SKM-1 treated with dmso at 0.1 percent for 144 hours (cell line): ENCODE measurements at regions not wholly inside any gene's neighbourhood (a gene's known extent, or its start where the extent isn't known, plus 50 kb on each side); places are given as distances from the start of the nearest gene placed in this dataset.

Source experiments
- DNase-seq: peaks from one replicate; lab custom pipeline; 2025; ENCODE audit not compliant: unreplicated experiment; lab: John Stamatoyannopoulos, UW

DNA sequence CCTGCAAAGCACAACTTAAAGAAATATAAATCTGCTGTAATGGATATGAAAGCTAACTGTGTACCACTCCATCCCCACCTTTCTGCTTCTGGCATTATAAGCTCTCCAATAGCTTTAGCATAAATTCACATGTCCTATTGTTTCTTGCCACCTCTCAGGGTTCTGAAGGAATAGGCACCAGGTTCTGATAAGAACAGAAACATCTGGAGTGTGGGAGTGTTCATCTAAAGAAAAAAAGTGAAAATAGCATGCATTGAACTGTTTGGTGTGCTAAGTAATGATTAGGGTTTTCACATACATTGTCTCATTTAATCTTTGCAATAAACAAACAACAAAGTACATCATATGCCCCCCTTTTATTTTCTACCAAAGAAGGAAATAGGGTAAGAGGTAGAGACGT, 72.3 kb downstream of the FAM76B start:
- no peak for DNase-seq

DNA sequence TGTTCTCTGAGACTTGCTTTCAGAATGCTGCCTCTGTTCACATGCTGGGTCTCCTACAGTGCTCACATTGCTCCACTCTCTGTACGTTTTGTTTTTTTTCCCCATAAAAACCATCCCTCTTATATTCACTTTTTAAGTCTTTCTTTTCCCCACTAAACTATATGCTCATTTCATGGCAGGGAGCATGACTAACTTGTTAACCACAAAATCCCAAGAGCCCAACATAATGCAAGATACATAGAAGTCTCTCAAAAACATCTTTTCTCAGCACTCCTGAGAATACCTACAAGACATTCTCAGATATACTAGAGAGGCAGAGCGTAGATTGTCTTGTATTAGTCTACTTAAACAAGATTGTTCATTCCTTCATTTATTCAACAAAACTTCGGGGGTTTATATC, 73.3 kb downstream of the FAM76B start:
- DNase-seq, result no peak

DNA sequence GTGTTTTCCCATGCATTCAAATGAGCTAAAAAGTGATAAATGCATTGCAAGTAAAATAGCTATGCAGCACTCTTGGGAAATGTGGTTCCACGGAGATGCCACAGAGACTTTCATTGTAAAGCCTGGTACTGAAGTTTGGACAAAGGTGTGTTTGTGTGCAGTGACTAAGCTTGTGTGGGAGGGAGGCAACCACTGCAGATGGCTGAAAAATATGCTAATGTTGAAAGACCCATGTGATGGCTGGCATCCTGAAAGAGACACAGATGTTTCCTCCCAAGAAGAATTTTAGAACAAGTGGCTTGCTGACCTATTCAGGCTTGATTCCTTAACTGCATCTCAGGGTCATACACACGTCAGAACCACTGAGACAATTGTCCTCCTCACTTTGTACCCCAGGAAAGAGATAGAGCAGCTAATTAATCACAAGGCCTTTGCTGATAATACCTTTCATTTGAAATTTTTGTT, 73.8 kb downstream of the FAM76B start:
- no peak for DNase-seq

DNA sequence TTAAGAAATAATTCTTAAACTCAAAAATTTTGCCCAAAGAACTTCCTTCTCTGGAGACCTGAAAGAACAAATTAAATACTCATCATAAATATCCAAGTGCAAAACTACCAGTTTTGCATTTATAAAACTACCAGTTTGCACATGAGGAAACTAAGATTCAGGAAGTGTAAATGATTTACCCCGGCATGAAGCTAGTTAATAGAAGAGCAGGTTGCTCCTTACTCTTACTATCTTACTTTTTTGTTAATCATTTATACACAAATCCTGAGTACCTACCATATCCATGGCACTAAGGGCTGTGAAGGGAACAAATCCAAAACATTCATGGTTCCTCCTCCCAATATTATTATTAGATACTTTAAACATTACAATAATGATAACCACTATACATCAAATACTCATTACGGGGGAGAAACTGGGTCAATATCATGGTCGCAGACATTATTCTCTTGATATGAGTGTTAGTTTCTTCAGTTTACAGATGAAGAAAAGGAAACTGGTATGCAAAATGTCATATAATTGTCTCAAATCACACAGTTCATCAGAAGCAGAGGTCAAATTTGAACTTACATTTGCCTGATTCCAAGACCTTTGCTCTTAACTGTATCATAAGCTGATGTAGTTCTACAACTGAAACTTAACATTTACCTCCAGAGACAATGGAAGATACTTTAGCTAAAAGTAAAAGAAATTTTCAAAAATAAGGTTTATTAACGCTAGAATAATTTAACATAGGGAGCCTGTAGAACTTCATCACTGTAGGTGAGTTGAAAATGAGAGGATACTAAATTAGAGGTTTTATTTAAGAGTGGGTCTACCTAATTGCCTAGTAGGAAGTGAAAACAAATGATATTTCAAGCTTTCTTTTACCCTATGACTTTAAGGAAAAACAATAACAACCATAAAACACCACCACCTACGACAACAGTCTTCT, 74.5 kb downstream of the FAM76B start:
- DNase-seq, result no peak

DNA sequence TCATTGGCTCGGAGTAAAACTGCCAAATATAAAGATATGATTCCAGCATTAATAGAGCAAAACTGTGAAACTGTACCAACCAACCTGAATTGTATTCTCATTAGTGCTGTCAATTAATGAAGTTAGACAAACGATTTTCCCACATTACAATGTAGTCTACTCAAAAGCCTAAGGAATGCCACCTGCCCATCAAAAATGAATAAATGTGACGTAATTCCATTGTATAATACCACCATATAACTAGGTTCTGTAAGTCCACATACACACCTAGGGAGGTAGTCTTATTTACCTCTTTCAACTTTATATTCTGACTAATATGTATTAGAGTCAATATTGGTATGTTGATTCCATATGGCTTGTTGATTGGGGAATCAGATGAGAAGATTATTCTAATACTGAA, 76.2 kb downstream of the FAM76B start:
- DNase-seq, result no peak

DNA sequence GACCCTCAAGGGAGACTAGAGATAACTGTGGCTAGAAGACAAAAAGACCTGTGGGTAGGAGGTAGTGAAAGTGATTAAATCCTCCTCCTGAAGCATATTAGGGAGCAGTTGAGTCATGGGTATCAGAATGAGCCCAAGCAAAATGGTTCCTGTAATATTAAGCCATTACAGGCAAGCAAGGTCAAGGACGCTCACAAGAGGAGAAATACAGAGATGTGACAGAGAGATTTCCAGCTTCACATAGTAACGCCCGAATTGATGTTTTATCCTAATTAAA, 77.7 kb downstream of the FAM76B start:
- DNase-seq, result no peak

DNA sequence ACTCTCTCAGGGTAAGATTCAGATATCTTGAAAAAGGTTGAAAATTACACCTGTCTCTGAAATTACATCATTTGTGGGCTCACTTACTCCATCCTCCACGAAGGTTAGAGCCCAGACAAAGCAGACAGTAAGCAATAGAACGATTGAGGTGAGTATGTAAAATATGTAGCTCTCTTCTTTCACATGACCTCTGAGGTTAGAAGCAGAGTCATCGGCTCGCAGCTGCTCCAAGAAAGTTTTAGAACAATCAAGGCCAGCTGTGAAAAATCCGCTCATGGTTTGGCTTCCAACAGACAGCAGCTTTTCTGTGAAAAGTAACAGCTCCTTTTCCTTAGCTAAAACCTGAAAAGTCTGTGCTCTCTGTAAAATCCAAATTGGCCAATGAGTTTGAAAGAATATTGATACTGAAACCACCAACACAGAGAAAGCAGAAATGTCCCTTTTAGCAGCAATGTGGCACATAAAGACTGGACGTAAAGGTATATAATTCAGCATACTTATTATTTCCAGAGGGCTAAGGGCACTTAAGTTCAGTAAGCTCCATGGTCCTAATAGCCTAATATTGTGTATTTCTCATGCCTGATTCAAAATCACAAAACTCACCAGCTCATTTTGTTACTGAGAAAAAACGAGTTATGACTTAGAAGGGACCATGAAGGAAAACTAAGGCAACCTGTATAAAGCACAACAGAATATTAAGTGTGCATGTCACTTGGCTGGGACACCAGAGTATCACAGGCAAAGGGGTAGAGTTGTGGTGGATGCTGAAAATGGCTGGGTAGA, 78.2 kb downstream of the FAM76B start:
- DNase-seq, result no peak

DNA sequence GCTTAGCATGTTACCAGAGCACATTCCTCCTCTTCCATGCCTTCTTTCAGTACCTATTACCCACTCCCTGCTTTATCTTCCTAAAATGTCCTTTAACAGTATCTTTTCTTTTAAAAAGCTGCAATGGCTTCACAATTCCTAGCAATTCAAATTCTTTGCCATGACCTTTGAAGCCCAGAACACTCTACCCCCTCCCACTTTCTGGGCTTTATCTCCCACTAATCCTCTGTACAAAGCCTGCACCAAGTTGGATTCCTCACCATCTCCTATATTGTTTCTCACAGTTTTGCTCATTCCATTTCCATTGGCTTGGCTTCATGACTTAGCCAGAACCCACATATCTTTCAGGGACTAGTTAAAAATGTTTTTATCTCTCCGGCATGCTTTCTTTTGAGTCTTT, 80.9 kb downstream of the FAM76B start:
- no peak for DNase-seq

DNA sequence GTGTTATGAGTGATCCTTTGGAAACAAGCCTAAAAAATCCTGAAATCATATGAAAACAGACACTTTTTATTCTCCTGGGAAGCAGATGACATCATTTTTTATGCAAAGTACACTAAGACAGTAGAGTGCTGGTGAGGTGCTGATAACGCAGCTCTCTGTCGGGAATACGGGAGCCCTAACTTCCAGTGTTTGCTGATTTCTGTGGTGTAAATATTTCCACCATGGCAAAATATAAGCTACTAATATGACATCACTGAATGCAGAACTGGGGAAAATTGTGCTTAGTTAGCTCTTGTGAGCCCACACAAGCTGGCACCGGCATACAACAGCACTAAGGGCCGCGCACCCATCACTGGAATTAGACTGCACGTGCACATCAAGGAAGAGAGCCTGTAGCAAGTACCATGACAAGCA, 82.6 kb downstream of the FAM76B start:
- DNase-seq, result no peak

DNA sequence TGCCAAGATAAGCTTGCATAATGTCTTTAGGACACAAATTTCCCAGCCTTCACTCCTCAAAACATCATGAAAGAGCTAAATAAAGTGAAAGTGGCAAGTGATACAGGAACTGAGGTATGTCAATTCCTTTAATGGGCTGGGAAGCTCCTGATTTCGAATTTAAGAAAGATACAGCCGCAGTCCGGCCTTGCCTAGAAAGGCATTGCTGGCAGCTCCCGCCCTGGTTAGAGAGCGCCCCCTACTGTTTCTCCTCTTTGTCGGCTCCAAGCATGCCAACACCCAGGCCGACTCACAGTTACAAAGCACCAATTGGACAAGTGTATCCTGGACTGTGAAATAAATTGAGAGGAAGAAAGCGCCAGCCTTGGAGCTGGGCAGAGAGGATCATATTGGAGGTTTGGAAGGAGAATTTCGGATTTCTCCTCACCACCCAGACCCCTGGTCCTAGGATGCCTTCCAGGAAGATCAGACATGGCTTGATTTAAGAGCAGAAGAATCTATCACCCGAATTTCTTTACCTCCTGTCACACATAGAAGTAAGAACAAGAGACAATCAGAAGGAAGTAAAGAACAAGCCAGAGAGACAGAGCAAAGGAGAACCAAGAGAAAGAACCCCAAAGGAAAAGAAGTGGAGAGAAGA, 84.0 kb downstream of the FAM76B start:
- DNase-seq, result peak; percentile 79

DNA sequence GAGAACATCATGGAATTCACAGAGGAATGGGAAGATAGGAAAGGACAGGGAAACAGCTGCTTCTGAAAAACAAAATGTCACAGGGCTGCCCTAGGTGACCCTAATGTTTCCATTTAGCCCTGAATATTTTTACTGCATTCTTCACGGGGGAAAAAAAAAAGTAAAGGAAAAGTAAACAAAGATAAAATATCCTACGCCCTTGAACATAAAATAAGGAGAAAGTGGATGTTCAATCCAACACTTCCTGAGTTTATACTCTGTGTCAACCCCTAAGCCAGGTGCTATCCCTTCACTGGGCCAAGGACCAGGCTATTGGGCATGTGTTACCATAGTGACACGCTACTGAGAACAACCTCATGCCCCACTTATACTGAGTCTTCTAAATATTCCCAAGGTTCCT, 84.7 kb downstream of the FAM76B start:
- no peak for DNase-seq

DNA sequence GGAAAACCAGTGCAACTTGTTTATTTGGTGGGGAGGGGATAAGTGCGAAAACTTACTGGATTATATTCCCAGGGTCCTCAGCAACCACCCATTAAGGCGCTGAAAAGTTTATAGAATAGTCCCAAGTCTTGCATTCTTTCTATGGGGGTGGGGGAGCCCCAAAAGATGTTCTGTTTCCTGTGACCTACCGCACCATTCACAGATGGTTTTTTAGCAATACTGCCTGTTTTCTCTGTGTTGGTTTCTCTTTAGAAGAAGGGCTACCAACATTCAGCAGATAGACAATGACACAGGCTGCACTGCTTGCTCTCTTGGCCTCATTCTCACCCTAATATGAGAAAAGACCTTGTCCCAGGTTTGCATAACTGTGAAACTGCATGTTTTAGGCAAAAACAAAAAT, 86.5 kb downstream of the FAM76B start:
- no peak for DNase-seq

DNA sequence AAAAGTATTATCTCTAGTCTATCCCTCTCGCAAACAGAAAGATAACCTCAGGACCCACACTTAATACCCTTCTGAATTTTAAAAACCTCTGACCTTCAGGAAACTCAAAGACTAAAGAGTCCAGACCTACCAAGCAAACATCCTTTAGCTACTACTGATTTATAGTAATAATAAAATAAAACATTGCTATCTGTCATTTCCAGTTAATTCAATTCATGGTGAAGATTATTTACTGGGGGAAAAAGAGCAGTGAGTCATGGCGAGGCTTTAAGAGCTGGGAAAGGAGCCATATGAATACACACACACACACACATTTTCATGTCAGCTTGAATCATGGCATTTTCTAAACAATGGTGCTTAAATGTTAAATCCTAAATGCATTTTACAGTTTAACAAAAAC, 87.1 kb downstream of the FAM76B start:
- no peak for DNase-seq

DNA sequence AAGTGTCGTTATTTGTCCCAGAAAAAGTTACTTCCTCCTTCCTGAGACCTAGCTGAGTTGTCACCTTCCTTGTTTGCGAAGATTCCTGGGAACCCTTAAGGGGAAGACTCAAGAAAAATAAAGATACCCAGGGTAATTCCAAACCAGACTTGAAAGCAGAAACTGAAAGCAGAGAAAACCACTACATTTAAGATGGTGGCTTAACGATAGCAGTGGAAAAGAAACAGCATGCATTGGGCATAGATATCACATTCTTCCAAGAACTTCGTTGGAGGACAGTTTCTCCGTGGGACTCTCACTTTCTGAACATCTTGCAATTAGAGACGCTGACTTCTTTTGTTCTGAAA, 89.1 kb downstream of the FAM76B start:
- DNase-seq, result no peak

DNA sequence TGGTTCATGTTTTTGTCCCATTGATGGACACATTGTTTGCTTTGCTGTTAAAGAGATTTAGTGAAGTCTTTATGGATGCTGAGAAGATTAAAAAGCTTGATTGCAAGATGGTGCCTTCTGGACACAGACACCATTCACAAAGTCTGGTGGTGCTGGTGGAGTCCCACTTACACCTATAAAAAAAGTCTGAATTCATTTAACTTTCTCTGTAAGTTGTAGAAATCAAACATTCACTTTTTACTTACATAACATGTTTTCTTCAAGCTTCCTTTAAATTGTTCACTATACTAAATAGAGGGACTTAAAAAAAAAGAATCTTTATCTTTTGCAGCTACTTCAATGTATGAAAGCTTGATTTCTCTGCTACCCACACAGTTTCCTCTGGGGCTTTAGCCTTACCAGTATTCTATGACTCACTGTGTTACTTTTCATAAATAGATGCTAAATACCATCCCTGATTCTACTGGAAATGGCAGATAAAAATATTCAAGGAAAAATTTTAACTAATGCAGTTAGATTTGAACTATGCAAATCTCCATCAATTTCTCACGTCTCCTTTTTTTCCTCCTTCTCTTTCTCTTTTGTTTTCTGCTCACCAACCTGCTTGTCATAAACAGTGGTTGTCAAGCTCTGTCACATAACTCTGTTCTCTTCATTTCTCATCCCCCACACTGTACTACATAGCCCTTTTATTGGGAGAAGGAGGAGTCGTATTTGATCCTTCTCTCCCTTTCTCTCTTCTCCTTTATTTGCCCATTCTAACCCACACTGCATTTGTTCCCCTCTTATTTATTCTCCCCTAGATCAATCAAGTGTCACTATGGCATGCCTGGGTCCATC, 89.7 kb downstream of the FAM76B start:
- no peak for DNase-seq

DNA sequence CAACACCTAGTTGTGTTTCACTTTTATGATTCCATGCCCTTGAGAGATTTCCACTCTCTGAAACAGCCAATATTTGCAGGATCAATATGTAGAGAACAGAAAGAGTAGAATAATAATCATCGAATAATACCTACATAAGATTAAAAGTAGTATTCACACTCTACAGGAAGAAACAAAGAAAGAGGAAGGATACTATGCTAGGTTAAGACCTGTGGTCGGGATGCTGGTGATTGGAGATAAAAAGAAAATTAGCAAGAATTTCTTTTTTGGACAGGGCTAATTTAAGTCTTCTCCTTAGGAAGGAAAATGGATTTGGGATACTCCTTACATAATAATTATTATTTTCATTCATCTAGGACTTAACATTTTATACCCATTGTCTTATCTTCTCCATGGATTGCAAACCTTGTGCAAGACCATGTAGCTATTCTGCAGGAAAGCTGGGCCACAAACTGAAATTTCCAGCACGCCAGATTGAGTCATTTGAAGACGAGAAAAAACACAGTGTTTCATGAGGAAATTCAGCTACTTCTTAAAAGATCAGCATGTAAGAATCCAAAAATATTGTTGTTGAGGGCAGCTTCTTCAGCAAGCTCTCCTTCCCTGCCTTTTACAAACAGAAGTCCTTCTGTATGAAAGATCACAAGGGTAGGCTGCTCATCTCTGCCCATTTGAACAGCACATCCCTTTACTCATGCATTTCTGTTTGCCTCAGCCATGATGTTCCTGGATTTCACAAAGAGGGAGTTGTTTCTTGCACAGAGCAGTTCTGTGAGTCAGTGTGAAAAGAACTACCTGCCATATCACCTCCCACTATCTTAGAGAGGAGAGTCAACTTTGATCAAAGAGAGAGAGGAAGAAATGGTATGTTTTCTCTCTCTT, 90.7 kb downstream of the FAM76B start:
- peak; percentile 30 for DNase-seq

DNA sequence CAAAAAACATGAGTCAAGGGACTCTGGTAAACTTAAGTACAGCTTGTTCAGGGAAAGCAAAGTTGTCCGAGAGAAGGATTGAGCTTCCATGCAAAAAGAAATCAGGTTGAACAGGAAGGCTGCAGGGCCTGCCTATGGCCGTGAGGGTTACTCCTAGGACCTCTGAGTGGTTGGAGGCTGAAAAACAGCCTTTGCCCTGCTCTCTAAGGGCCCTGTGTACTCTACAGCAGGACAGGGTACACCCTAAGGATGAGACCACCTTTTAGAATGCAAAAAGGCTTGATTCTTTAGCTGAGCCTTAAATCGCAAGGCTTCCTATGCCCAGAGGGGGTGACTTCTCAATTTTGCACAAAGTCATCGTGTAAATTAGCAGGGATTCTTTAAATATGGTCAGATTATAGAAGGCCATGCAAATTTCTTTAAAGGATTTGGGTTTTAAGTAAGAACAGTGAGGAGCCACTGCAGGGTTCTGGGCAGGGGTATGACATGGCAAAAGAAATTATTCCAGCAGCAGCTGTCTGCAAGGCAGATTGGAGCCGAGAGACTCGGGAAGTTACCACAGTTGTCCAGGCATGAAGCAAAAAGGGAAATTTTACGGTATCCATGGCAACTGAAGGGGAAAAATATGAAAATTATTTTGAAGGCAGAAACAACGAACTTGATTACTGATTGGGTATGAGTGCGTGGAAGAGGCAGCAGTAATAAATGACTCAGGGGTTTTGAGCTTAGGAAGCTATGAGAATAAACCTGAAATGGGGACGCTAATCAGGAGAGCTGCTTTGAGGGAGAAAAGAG, 91.8 kb downstream of the FAM76B start:
- no peak for DNase-seq

DNA sequence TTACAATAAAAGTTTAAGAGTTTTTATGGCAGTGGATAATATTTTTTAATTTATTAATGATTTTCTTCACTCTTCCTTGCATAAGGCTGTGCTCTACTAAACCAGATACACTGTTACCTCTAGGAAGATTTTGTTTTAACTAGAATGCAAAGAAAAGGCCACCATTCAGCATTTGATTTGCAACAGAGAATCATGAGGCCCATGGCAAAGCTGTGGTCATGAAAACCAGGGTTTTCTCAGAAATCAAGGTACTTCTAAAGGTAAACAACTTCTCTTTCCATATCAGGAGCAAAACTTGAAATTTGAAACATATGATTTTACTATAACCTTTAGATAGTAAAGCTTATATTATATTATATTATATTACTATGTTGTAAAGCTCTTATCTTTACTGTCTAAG, 94.4 kb downstream of the FAM76B start:
- no peak for DNase-seq

DNA sequence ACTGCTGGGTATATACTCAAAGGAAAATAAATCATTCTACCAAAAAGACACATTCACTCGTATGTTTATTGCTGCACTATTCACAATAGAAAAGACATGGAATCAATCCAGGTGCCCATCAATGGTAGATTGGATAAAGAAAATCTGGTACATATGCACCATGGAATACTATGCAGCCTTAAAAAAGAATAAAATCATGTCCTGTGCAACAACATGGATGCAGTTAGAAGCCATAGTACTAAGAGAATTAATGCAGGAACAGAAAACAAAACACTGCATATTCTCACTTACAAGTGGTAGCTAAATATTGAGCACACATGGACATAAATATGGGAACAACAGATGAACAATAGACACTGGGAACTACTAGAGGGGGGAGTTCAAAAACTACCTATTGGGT, 96.3 kb downstream of the FAM76B start:
- no peak for DNase-seq
